GM19238 (cell line): ENCODE measurements at regions not wholly inside any gene's neighbourhood (a gene's known extent, or its start where the extent isn't known, plus 50 kb on each side); places are given as distances from the start of the nearest gene placed in this dataset.

Experiments
- DNase-seq: peaks from one replicate; pipeline ENCODE4 v3.0.0; 2011; ENCODE audit warnings: low spot score; ENCODE audit not compliant: insufficient read length

- no peak for DNase-seq
Observed at GRCh38 chr5:67483453-67484030, 286.9 kb upstream of the CD180 start.

- no peak for DNase-seq
Observed at GRCh38 chr5:67481362-67481761, 284.8 kb upstream of the CD180 start.

GRCh38 chr5:67478337-67478736, 281.7 kb upstream of the CD180 start:
- no peak for DNase-seq

GRCh38 chr5:67476995-67477394, 280.4 kb upstream of the CD180 start:
- DNase-seq: no peak

- no peak for DNase-seq
Observed at GRCh38 chr5:67476531-67476930, 279.9 kb upstream of the CD180 start.

- DNase-seq: no peak
Observed at GRCh38 chr5:67475489-67475888, 278.9 kb upstream of the CD180 start.

- DNase-seq: no peak
Observed at GRCh38 chr5:67474597-67475238, 278.1 kb upstream of the CD180 start.

GRCh38 chr5:67467110-67467509, 270.5 kb upstream of the CD180 start:
- no peak for DNase-seq

GRCh38 chr5:67465537-67466207, 269.1 kb upstream of the CD180 start:
- no peak for DNase-seq

GRCh38 chr5:67462147-67462546, 265.5 kb upstream of the CD180 start:
- no peak for DNase-seq

- no peak for DNase-seq
Observed at GRCh38 chr5:67459253-67459652, 262.7 kb upstream of the CD180 start.

- no peak for DNase-seq
Observed at GRCh38 chr5:67455970-67456369, 259.4 kb upstream of the CD180 start.

GRCh38 chr5:67454957-67455561, 258.5 kb upstream of the CD180 start:
- DNase-seq: no peak

- DNase-seq: no peak
Observed at GRCh38 chr5:67453111-67453905, 256.7 kb upstream of the CD180 start.

- no peak for DNase-seq
Observed at GRCh38 chr5:67451640-67452279, 255.2 kb upstream of the CD180 start.

- DNase-seq: no peak
Observed at GRCh38 chr5:67447732-67448131, 251.1 kb upstream of the CD180 start.

- DNase-seq: no peak
Observed at GRCh38 chr5:67437905-67438845, 241.6 kb upstream of the CD180 start.

- DNase-seq: no peak
Observed at GRCh38 chr5:67435032-67435431, 238.4 kb upstream of the CD180 start.

GRCh38 chr5:67434466-67434865, 237.9 kb upstream of the CD180 start:
- no peak for DNase-seq

- no peak for DNase-seq
Observed at GRCh38 chr5:67432606-67433005, 236.0 kb upstream of the CD180 start.
